Adrenal gland (tissue), 9 donors: ENCODE measurements at regions not wholly inside any gene's neighbourhood (a gene's known extent, or its start where the extent isn't known, plus 50 kb on each side); places are given as distances from the start of the nearest gene placed in this dataset.

ENCODE experiments used
- DNase-seq, 7 donors: peaks; one replicate each; pipeline ENCODE4 v3.0.0-alpha.2; 2019 to 2020
- H3K27ac ChIP-seq, 5 donors: fragments of 200-600 bp; sonication (generic) in 4 of 5; 1 replicate in 3 of 5; 2 replicates in 2 of 5; pipeline versions ENCODE4 v1.5.1 to v1.8.0; 2016 to 2020; ENCODE audit warnings: mild to moderate bottlenecking in 1 of 5
- H3K27me3 ChIP-seq: fragments of 200-600 bp; 2 replicates; pipeline ENCODE4 v1.8.0; 2021
- H3K36me3 ChIP-seq, 2 donors: fragments of 200-600 bp; replicated peaks in 1 of 2; 1 replicate in 1 of 2; 2 replicates in 1 of 2; pipeline versions ENCODE4 v1.5.1 to v1.8.0; 2018 to 2022
- H3K4me1 ChIP-seq, 2 donors: fragments of 200-600 bp; replicated peaks in 1 of 2; 1 replicate in 1 of 2; 2 replicates in 1 of 2; pipeline versions ENCODE4 v1.5.1 to v1.8.0; 2018 to 2021
- H3K4me3 ChIP-seq, 4 donors: fragments of 200-600 bp; sonication (generic) in 3 of 4; one replicate each; pipeline ENCODE4 v1.5.1; 2016 to 2018
- H3K9me3 ChIP-seq, 3 donors: fragments of 200-600 bp; sonication (generic) in 1 of 3; replicated peaks in 1 of 3; 1 replicate in 2 of 3; 2 replicates in 1 of 3; pipeline versions ENCODE4 v1.5.1 to v1.8.0; 2016 to 2021
- POLR2A ChIP-seq, 2 donors: fragments of 450-650 bp; IDR thresholded peaks; one replicate each; pipeline ENCODE4 v1.6.1; 2017; ENCODE audit warnings: antibody characterized with exemption in 2 of 2, mild to moderate bottlenecking in 2 of 2, moderate library complexity in 1 of 2
- WGBS, 4 donors: extraction: QIAGEN DNeasy Blood & Tissue Kit in 2 of 4; methylation state at CpG; one replicate each; pipeline versions ENCODE4 v1.1.5 to v1.1.7; 2013 to 2017; 5-methylcytosine and 5-hydroxymethylcytosine counted together
- intact Hi-C, 2 donors: fragments of 100-400 bp; cut with DNase I; formaldehyde crosslinking; loops; one replicate each; pipeline versions ENCODE4 v1.14.1 to v1.15.0; 2022 to 2023
- TF ChIP-seq, protein P1 (sequence below), 6 experiments: fragments of 450-650 bp in 4 of 6; fragments of 200-600 bp in 2 of 6; sonication (generic) in 1 of 6; IDR thresholded peaks; 1 replicate in 5 of 6; 2 replicates in 1 of 6; pipeline versions ENCODE4 v1.5.1 to v1.8.0; 2016 to 2021; ENCODE audit warnings: antibody characterized with exemption in 6 of 6, mild to moderate bottlenecking in 2 of 6, moderate library complexity in 1 of 6
- donor health status: healthy with polysubstance abuse.
- donor health status: Bipolar disorder and iron deficiency.
- donor health status: DM: yes; HTN: yes; CAD: no.
- donor health status: DM: no; HTN: no; CAD: no.
- donor health status: DM: no; HTN: no; CAD: no.

DNA sequence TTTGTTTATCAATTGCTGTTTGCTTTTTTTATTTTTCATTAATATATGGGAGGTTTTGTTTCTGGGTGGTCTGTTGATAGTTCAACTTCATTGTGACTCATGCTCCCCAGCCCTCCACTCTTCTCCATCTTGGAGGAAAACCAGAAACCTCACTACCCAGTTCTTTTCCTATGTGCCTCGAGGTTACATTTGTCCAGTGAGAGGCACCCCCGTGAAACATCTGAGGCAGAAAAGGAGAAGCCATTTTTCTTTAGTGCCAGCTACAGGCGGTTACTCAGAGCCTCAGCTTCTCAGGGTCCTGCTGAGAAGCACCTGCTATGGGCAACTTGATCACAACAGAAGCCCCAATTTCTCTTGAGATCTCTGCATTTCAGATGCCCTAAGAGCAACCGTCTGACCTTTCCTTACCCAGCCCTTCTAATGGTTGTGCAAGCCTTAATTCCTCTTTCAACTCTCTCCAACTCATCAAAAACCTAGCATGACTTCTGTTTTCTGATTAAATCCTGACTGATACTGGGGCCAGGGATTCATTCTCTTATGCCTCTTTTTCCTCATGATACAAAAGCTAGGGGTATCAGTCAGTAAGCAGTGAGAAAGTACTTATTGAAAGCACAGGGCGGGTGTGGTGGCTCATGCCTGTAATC lies 144.6 kb downstream of the ELOVL4 start:
- TF ChIP-seq, protein P1, sequence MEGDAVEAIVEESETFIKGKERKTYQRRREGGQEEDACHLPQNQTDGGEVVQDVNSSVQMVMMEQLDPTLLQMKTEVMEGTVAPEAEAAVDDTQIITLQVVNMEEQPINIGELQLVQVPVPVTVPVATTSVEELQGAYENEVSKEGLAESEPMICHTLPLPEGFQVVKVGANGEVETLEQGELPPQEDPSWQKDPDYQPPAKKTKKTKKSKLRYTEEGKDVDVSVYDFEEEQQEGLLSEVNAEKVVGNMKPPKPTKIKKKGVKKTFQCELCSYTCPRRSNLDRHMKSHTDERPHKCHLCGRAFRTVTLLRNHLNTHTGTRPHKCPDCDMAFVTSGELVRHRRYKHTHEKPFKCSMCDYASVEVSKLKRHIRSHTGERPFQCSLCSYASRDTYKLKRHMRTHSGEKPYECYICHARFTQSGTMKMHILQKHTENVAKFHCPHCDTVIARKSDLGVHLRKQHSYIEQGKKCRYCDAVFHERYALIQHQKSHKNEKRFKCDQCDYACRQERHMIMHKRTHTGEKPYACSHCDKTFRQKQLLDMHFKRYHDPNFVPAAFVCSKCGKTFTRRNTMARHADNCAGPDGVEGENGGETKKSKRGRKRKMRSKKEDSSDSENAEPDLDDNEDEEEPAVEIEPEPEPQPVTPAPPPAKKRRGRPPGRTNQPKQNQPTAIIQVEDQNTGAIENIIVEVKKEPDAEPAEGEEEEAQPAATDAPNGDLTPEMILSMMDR (IDR thresholded peaks at IDR 0.05): no peak
- no peak for TF ChIP-seq POLR2A (IDR thresholded peaks at IDR 0.05)
- Histone ChIP-seq H3K9me3 (no peaks in the 10 kb centered on the region), H3K4me1 (no peaks in the 10 kb centered on the region), H3K4me3 (no peak overlapping the region), H3K27me3 (no peaks in the 10 kb centered on the region), H3K27ac (no peak overlapping the region), H3K36me3 (no peaks in the 10 kb centered on the region)
- WGBS, 4 donors: 43 to 69% (median 52%) methylated on average over 4 to 5 of the region's 5 CpGs
- intact Hi-C loops: no loop called here
- no peak for DNase-seq

DNA sequence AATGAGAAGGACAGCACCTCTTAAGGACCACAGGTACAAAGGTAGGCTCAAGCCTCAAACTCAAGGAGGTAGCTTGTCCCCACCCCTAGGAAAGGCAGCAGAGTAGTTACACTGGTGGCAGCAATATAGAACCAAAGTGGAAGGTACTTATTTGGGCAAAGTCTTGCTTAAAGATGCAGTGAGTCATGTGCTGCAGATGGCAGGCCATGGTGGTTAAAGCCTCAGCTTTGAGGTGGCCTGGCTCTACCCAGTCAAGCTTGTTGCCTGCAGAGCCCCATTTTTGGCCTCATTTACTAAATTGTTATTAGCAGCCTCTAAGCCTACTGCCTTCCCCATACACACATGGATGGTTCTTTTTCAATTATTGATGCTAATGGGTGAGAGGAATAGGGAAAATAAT lies 146.0 kb downstream of the ELOVL4 start:
- Histone ChIP-seq H3K9me3 (no peaks in the 10 kb centered on the region), H3K4me3 (no peak overlapping the region), H3K36me3 (no peaks in the 10 kb centered on the region), H3K27me3 (no peaks in the 10 kb centered on the region), H3K27ac (no peak overlapping the region), H3K4me1 (no peaks in the 10 kb centered on the region)
- TF ChIP-seq POLR2A (IDR thresholded peaks at IDR 0.05): no peak
- TF ChIP-seq, protein P1 (IDR thresholded peaks at IDR 0.05): no peak
- no peak for DNase-seq
- intact Hi-C loops: no loop called here

DNA sequence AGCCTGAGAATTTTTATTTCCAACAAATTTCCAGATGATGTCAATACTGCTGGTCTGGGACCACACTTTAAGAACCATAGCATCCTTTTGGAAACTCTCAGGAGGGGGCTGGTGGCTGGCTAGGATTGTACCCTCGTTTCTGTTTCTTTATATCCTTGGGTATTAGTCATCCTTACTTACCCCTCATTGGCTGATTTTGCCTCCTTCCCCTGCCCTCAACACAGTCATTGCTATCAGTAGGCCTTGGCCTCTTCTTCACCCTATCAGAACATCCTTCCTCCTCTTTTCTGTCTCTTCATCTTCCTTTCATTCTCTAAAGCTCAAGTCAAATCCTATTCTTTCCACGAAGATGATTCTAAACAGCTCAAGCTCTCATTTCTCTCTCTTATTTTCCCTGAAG lies 148.5 kb downstream of the ELOVL4 start:
- intact Hi-C loops: no loop called here
- WGBS, 4 donors: 42 to 54% (median 51%) methylated on average over 2 of the region's 2 CpGs

DNA sequence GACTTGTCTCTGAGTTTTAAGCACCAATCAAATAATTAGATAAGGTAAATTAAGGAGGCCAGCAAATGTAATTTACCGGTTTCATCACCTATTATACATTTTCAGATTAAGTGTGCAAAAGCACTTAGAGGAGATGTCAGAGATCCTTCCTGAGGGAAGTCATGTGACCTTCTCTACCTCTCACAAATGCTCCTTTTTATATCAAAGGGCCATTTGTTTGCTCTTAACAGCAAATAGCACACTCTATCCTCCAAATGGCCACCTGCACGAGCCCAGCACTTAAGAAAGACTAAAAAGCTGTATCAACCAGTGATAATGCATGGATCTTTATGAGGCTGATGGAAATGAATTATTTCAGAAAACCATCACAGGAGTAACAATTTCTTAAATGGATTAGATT lies 149.4 kb downstream of the ELOVL4 start:
- Histone ChIP-seq H3K4me1 (no peaks in the 10 kb centered on the region), H3K9me3 (no peaks in the 10 kb centered on the region), H3K36me3 (no peaks in the 10 kb centered on the region), H3K27ac (no peak overlapping the region), H3K4me3 (no peak overlapping the region), H3K27me3 (no peaks in the 10 kb centered on the region)
- 64 to 75% (median 72%) methylated on average over 2 of the region's 2 CpGs for WGBS, 4 donors
- intact Hi-C loops: no loop called here
- TF ChIP-seq, protein P1 (IDR thresholded peaks at IDR 0.05): no peak
- no peak for TF ChIP-seq POLR2A (IDR thresholded peaks at IDR 0.05)
- DNase-seq: no peak

More for the DNA sequence above, 148.5 kb downstream of the ELOVL4 start:
- Histone ChIP-seq H3K4me1 (no peaks in the 10 kb centered on the region), H3K27me3 (no peaks in the 10 kb centered on the region), H3K27ac (no peak overlapping the region), H3K4me3 (no peak overlapping the region), H3K9me3 (no peaks in the 10 kb centered on the region), H3K36me3 (no peaks in the 10 kb centered on the region)
- no peak for TF ChIP-seq POLR2A (IDR thresholded peaks at IDR 0.05)
- TF ChIP-seq, protein P1 (IDR thresholded peaks at IDR 0.05): no peak
- no peak for DNase-seq
